Keratinocyte (primary cell): ENCODE measurements at regions not wholly inside any gene's neighbourhood (a gene's known extent, or its start where the extent isn't known, plus 50 kb on each side); places are given as distances from the start of the nearest gene placed in this dataset.

Experiments
- DNase-seq: peaks from one replicate; pipeline ENCODE4 v3.0.0-alpha.2; 2011; ENCODE audit warnings: low read depth, missing footprints, low spot score
- FAIRE-seq: peaks from 2 replicates; lab custom pipeline; 2011; peaks lifted over from hg19 to GRCh38; lab: Jason Lieb, UNC
- H2AFZ ChIP-seq: 2 replicates; pipeline ENCODE4 v1.6.0; 2012; ENCODE audit warnings: low read length, control low read depth, inconsistent platforms; ENCODE audit not compliant: control insufficient read depth
- H3K27ac ChIP-seq: 2 replicates; pipeline ENCODE4 v1.5.1; 2011; ENCODE audit warnings: low read length; ENCODE audit not compliant: control insufficient read depth, insufficient read depth
- H3K27me3 ChIP-seq: 3 replicates; pipeline ENCODE4 v1.6.0; 2011; ENCODE audit warnings: low read length; ENCODE audit not compliant: control insufficient read depth, insufficient read depth; ENCODE audit errors: extremely low read depth
- H3K36me3 ChIP-seq, 2 experiments: 2 replicates in 1 of 2; 3 replicates in 1 of 2; pipeline ENCODE4 v1.5.1; 2011; ENCODE audit warnings: low read length in 2 of 2, mild to moderate bottlenecking in 1 of 2; ENCODE audit not compliant: control insufficient read depth in 2 of 2, insufficient read depth in 2 of 2; ENCODE audit errors: extremely low read depth in 1 of 2
- H3K4me1 ChIP-seq: 3 replicates; pipeline ENCODE4 v1.5.1; 2011; ENCODE audit warnings: low read length; ENCODE audit not compliant: control insufficient read depth, insufficient read depth; ENCODE audit errors: extremely low read depth
- H3K4me2 ChIP-seq: 3 replicates; pipeline ENCODE4 v1.6.0; 2011; ENCODE audit warnings: low read depth, low read length; ENCODE audit not compliant: control insufficient read depth, insufficient read depth; ENCODE audit errors: extremely low read depth
- H3K4me3 ChIP-seq, 3 experiments: fragments of 200-600 bp in 1 of 3; sonication (generic) in 1 of 3; 2 replicates in 2 of 3; 3 replicates in 1 of 3; pipeline ENCODE4 v1.5.1; 2011 to 2016; ENCODE audit warnings: low read length in 3 of 3, mild to moderate bottlenecking in 3 of 3, control low read depth in 2 of 3, inconsistent platforms in 1 of 3, low read depth in 1 of 3, mixed read lengths in 1 of 3, mixed run types in 1 of 3, moderate library complexity in 1 of 3; ENCODE audit not compliant: control insufficient read depth in 2 of 3, insufficient read depth in 2 of 3; ENCODE audit errors: extremely low read depth in 1 of 3
- H3K79me2 ChIP-seq: 2 replicates; pipeline ENCODE4 v1.6.0; 2012; ENCODE audit warnings: low read length; ENCODE audit not compliant: control insufficient read depth, insufficient read depth
- H3K9ac ChIP-seq: 3 replicates; pipeline ENCODE4 v1.6.0; 2011; ENCODE audit warnings: low read length; ENCODE audit not compliant: control insufficient read depth, insufficient read depth; ENCODE audit errors: extremely low read depth
- H3K9me1 ChIP-seq: 3 replicates; pipeline ENCODE4 v1.6.0; 2011; ENCODE audit warnings: low read length; ENCODE audit not compliant: control insufficient read depth, insufficient read depth; ENCODE audit errors: extremely low read depth
- H3K9me3 ChIP-seq: 2 replicates; pipeline ENCODE4 v1.5.1; 2012; ENCODE audit warnings: low read depth, low read length; ENCODE audit not compliant: control insufficient read depth
- H4K20me1 ChIP-seq: 3 replicates; pipeline ENCODE4 v1.6.0; 2011; ENCODE audit warnings: low read length; ENCODE audit not compliant: control insufficient read depth, insufficient read depth; ENCODE audit errors: extremely low read depth
- CTCF ChIP-seq, 3 experiments: IDR thresholded peaks in 1 of 3; conservative IDR thresholded peaks in 1 of 3; optimal IDR thresholded peaks in 1 of 3; 2 replicates in 2 of 3; 3 replicates in 1 of 3; pipeline versions ENCODE3 to v1.5.1; 2011; ENCODE audit warnings: low read length in 3 of 3, mild to moderate bottlenecking in 3 of 3, moderate library complexity in 2 of 3, control low read depth in 1 of 3, inconsistent platforms in 1 of 3; ENCODE audit not compliant: insufficient read depth in 2 of 3; ENCODE audit errors: extremely low read depth in 1 of 3
- EZH2 ChIP-seq: IDR thresholded peaks from one replicate; pipeline ENCODE4 v1.6.1; 2012; ENCODE audit warnings: inconsistent platforms, mild to moderate bottlenecking, low read length, moderate library complexity
- dilution Hi-C: fragments of 300-500 bp; cut with MboI; formaldehyde crosslinking; loops from one replicate; pipeline ENCODE4 v1.7.0; 2020; ENCODE audit warnings: low sequenced_read_pairs; ENCODE audit not compliant: extremely low pct_ligation_motif_present

DNA sequence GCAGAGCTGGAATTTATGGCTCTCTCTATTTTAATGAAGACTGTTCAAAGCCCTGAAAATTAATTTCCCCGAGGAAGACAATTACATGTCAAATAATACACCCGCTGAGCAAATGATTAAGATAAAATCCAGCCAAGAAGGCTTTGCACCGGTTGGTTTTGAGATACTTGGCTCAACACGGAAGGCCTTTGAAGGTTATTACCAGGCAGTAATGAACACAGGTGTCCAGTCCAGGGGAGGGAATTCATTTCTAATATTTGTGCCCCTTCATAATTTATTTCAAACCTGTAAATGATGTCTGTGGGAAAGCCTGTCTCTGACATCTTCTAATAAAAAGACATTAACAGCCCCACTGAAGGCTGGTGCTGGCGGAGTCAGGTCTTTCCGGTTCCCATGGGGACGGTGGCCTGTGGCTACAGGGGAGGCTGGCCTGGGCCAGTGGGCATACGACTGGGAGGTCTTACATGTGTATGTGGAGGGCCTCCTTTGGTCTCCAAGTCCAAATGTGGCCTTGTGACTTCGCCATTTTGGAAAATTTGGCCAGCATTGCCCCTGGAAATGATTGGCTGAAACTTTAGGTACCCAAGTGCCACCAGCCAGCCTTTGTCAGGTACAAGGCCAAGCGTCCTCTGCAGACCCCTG lies 49.9 kb upstream of the IQSEC1 start:
- H3K27ac ChIP-seq: no peak overlapping the region
- H3K27me3 ChIP-seq: peaks cover 16% of the 10 kb centered on the region
- H3K79me2 ChIP-seq: no peaks in the 10 kb centered on the region
- no peaks in the 10 kb centered on the region for H3K9me3 ChIP-seq
- H2AFZ ChIP-seq: no peak overlapping the region
- H4K20me1 ChIP-seq: no peaks in the 10 kb centered on the region
- DNase-seq: no peak
- H3K9ac ChIP-seq: no peak overlapping the region
- TF ChIP-seq CTCF (optimal IDR thresholded peaks at IDR 0.05 in 1 of 3, IDR thresholded peaks at IDR 0.05 in 1 of 3, conservative IDR thresholded peaks at IDR 0.05 in 1 of 3; ENCODE audit: extremely low read depth in 1 of 3, insufficient read depth in 2 of 3, low read length in 3 of 3) (no peak), EZH2 (no peak)
- no peaks in the 10 kb centered on the region for H3K4me1 ChIP-seq
- H3K4me3 ChIP-seq: no peak overlapping the region
- H3K9me1 ChIP-seq: no peaks in the 10 kb centered on the region
- no peak for FAIRE-seq
- no peak overlapping the region for H3K4me2 ChIP-seq
- H3K36me3 ChIP-seq: no peaks in the 10 kb centered on the region
- dilution Hi-C loops: no loop called here
